Liver (tissue), 8 donors: ENCODE measurements at regions not wholly inside any gene's neighbourhood (a gene's known extent, or its start where the extent isn't known, plus 50 kb on each side); places are given as distances from the start of the nearest gene placed in this dataset.

Experiments
- DNase-seq: peaks from one replicate; pipeline ENCODE4 v3.0.0-alpha.2; 2017; ENCODE audit warnings: low spot score
- H3K27ac ChIP-seq, 2 donors: one replicate each; pipeline ENCODE4 v1.7.0; 2013; ENCODE audit warnings: inconsistent platforms in 2 of 2, low read length in 2 of 2, control low read depth in 1 of 2, low read depth in 1 of 2, mild to moderate bottlenecking in 1 of 2
- H3K27me3 ChIP-seq, 4 donors: one replicate each; pipeline versions ENCODE4 v1.6.1 to v1.7.0; 2013; ENCODE audit warnings: low read length in 3 of 4, inconsistent platforms in 1 of 4, mild to moderate bottlenecking in 1 of 4, moderate library complexity in 1 of 4; ENCODE audit not compliant: control insufficient read depth in 4 of 4, insufficient read depth in 4 of 4
- H3K36me3 ChIP-seq, 4 donors: one replicate each; pipeline versions ENCODE4 v1.6.1 to v1.7.0; 2013; ENCODE audit warnings: low read length in 3 of 4, mild to moderate bottlenecking in 3 of 4, low read depth in 1 of 4, moderate library complexity in 1 of 4; ENCODE audit not compliant: control insufficient read depth in 4 of 4, insufficient read depth in 3 of 4
- H3K4me1 ChIP-seq, 4 donors: one replicate each; pipeline versions ENCODE4 v1.6.1 to v1.7.0; 2013; ENCODE audit warnings: low read length in 3 of 4, mild to moderate bottlenecking in 3 of 4, moderate library complexity in 1 of 4; ENCODE audit not compliant: control insufficient read depth in 4 of 4, insufficient read depth in 4 of 4
- H3K4me3 ChIP-seq, 3 donors: one replicate each; pipeline versions ENCODE4 v1.6.1 to v1.7.0; 2013; ENCODE audit warnings: low read length in 3 of 3, control low read depth in 1 of 3, low read depth in 1 of 3, mild to moderate bottlenecking in 1 of 3
- H3K9ac ChIP-seq, 2 donors: one replicate each; pipeline ENCODE4 v1.7.0; 2013; ENCODE audit warnings: low read length in 2 of 2, mild to moderate bottlenecking in 2 of 2, moderate library complexity in 2 of 2, control low read depth in 1 of 2, low read depth in 1 of 2
- H3K9me3 ChIP-seq, 4 donors: one replicate each; pipeline versions ENCODE4 v1.6.1 to v1.7.0; 2013; ENCODE audit warnings: low read length in 3 of 4; ENCODE audit not compliant: control insufficient read depth in 4 of 4
- ATF3 ChIP-seq: IDR thresholded peaks from 2 replicates; pipeline ENCODE4 v1.6.1; 2016; ENCODE audit warnings: antibody characterized with exemption
- CTCF ChIP-seq: fragments of 150-350 bp; IDR thresholded peaks from 2 replicates; pipeline ENCODE4 v1.5.1; 2017; ENCODE audit warnings: improper control_type of control experiment, low read depth, low read length; ENCODE audit not compliant: missing input control
- EGR1 ChIP-seq, 2 donors: IDR thresholded peaks; 2 replicates each; pipeline ENCODE4 v1.6.1; 2016 to 2018; ENCODE audit warnings: antibody characterized with exemption in 2 of 2, low read depth in 2 of 2
- FOXA1 ChIP-seq: IDR thresholded peaks from 2 replicates; pipeline ENCODE4 v1.6.1; 2016; ENCODE audit warnings: antibody characterized with exemption
- FOXA2 ChIP-seq: IDR thresholded peaks from 2 replicates; pipeline ENCODE4 v1.6.1; 2016; ENCODE audit warnings: antibody characterized with exemption
- GABPA ChIP-seq, 2 donors: IDR thresholded peaks in 1 of 2; conservative IDR thresholded peaks in 1 of 2; 2 replicates each; pipeline ENCODE4 v1.6.1; 2016; ENCODE audit warnings: antibody characterized with exemption in 2 of 2, mild to moderate bottlenecking in 1 of 2, moderate library complexity in 1 of 2
- HNF4A ChIP-seq, 2 donors: conservative IDR thresholded peaks; 2 replicates each; pipeline ENCODE4 v1.6.1; 2016; ENCODE audit warnings: antibody characterized with exemption in 2 of 2, mild to moderate bottlenecking in 2 of 2
- JUND ChIP-seq, 2 donors: IDR thresholded peaks; 2 replicates each; pipeline ENCODE4 v1.6.1; 2016; ENCODE audit warnings: antibody characterized with exemption in 2 of 2
- MAX ChIP-seq: IDR thresholded peaks from 2 replicates; pipeline ENCODE4 v1.6.1; 2016; ENCODE audit warnings: antibody characterized with exemption
- NR2F2 ChIP-seq: IDR thresholded peaks from 2 replicates; pipeline ENCODE4 v1.6.1; 2016; ENCODE audit warnings: antibody characterized with exemption
- RAD21 ChIP-seq, 2 donors: IDR thresholded peaks; 2 replicates each; pipeline ENCODE4 v1.6.1; 2016; ENCODE audit warnings: antibody characterized with exemption in 2 of 2, mild to moderate bottlenecking in 2 of 2
- REST ChIP-seq: IDR thresholded peaks from 2 replicates; pipeline ENCODE4 v1.6.1; 2016; ENCODE audit warnings: antibody characterized with exemption, mild to moderate bottlenecking
- RXRA ChIP-seq, 2 donors: IDR thresholded peaks; 2 replicates each; pipeline ENCODE4 v1.6.1; 2017 to 2018; ENCODE audit warnings: antibody characterized with exemption in 2 of 2, mild to moderate bottlenecking in 1 of 2
- SP1 ChIP-seq: IDR thresholded peaks from 2 replicates; pipeline ENCODE4 v1.6.1; 2018; ENCODE audit warnings: antibody characterized with exemption, mild to moderate bottlenecking
- YY1 ChIP-seq: IDR thresholded peaks from 2 replicates; pipeline ENCODE4 v1.6.1; 2016; ENCODE audit warnings: antibody characterized with exemption, mild to moderate bottlenecking
- ZBTB33 ChIP-seq: IDR thresholded peaks from 2 replicates; pipeline ENCODE4 v1.6.1; 2016; ENCODE audit warnings: antibody characterized with exemption
- WGBS: extraction: QIAGEN DNeasy Blood & Tissue Kit; methylation state at CpG from one replicate; pipeline ENCODE4 v1.1.7; 2013; 5-methylcytosine and 5-hydroxymethylcytosine counted together
- donor health status: healthy.
- donor health status: healthy.
- donor health status: healthy.
- donor health status: healthy.
- donor health status: healthy.

GRCh38 chr2:39913648-39914461, 134.8 kb upstream of the THUMPD2 start:
- no peak for DNase-seq
- Histone ChIP-seq H3K9ac (no peak overlapping the region), H3K27ac (no peak overlapping the region), H3K4me3 (no peak overlapping the region), H3K9me3 (no peaks in the 10 kb centered on the region), H3K27me3 (peaks cover 0 to 11% (median 0%) of the 10 kb centered on the region in 4 donors), H3K36me3 (no peaks in the 10 kb centered on the region), H3K4me1 (peaks cover 0 to 2% (median 0%) of the 10 kb centered on the region in 4 donors)
- WGBS: 32% methylated on average over 5 of the region's 5 CpGs
- TF ChIP-seq GABPA (IDR thresholded peaks at IDR 0.05 in 1 of 2, conservative IDR thresholded peaks at IDR 0.05 in 1 of 2) (no peak), NR2F2 (no peak), CTCF (peak; percentile 87), RAD21 (IDR thresholded peaks at IDR 0.05) (peak; percentile 90 to 93), FOXA2 (no peak), REST (no peak)

GRCh38 chr2:39902103-39902502, 123.0 kb upstream of the THUMPD2 start:
- TF ChIP-seq HNF4A (conservative IDR thresholded peaks at IDR 0.05): no peak
- TF ChIP-seq RXRA (IDR thresholded peaks at IDR 0.05): no peak
- TF ChIP-seq CTCF: no peak
- TF ChIP-seq FOXA2: no peak
- no peak for TF ChIP-seq YY1
- TF ChIP-seq FOXA1: no peak
- no peak for TF ChIP-seq GABPA (IDR thresholded peaks at IDR 0.05 in 1 of 2, conservative IDR thresholded peaks at IDR 0.05 in 1 of 2)
- no peak for TF ChIP-seq SP1
- no peak for TF ChIP-seq ATF3
- TF ChIP-seq ZBTB33: no peak
- TF ChIP-seq EGR1 (IDR thresholded peaks at IDR 0.05; ENCODE audit: low read depth in 2 of 2): no peak
- TF ChIP-seq MAX: no peak
- no peak for TF ChIP-seq REST
- no peak for TF ChIP-seq JUND (IDR thresholded peaks at IDR 0.05)
- no peaks in the 10 kb centered on the region for H3K9me3 ChIP-seq
- H3K27ac ChIP-seq: no peak overlapping the region
- no peak overlapping the region for H3K9ac ChIP-seq
- DNase-seq: no peak
- H3K27me3 ChIP-seq: no peaks in the 10 kb centered on the region
- H3K4me3 ChIP-seq: no peak overlapping the region
- H3K4me1 ChIP-seq: no peaks in the 10 kb centered on the region
- H3K36me3 ChIP-seq: no peaks in the 10 kb centered on the region
